ENCODE measurements at regions not wholly inside any gene's neighbourhood (a gene's known extent, or its start where the extent isn't known, plus 50 kb on each side); places are given as distances from the start of the nearest gene placed in this dataset.
A peak's percentile ranks its signal among the peaks of the same experiment; 100 is the strongest.

- TF ChIP-seq GTF2F1 (IDR thresholded peaks at IDR 0.05; ENCODE audit: borderline replicate concordance, low read depth, low read length): no peak
- TF ChIP-seq RAD21 (IDR thresholded peaks at IDR 0.05 in 1 of 2, conservative IDR thresholded peaks at IDR 0.05 in 1 of 2; ENCODE audit: low read depth in 2 of 2, low read length in 2 of 2): no peak; a peak in 1 of 4 replicates
- no peak for TF ChIP-seq RFX5 (IDR thresholded peaks at IDR 0.05; ENCODE audit: borderline replicate concordance, low read depth, low read length)
- no peak for TF ChIP-seq EP300 (IDR thresholded peaks at IDR 0.05; ENCODE audit: borderline replicate concordance in 1 of 2, low read depth in 2 of 2, low read length in 2 of 2)
- TF ChIP-seq SIN3A (conservative IDR thresholded peaks at IDR 0.05 in 1 of 2, IDR thresholded peaks at IDR 0.05 in 1 of 2; ENCODE audit: low read depth in 1 of 2, low read length in 2 of 2): no peak
- no peak for TF ChIP-seq POLR2AphosphoS5 (IDR thresholded peaks at IDR 0.05; ENCODE audit: low read depth, low read length)
- no peak for TF ChIP-seq EZH2 (IDR thresholded peaks at IDR 0.05; ENCODE audit: low read depth, low read length, severe bottlenecking)
- TF ChIP-seq CTCF (IDR thresholded peaks at IDR 0.05; ENCODE audit: control extremely low read depth in 1 of 3, insufficient read depth in 1 of 3, low read depth in 1 of 3, low read length in 3 of 3): peak; percentile 43 to 68 (median 66)
- no peak for TF ChIP-seq POLR2A (IDR thresholded peaks at IDR 0.05; ENCODE audit: control extremely low read depth in 1 of 2, low read depth in 2 of 2, low read length in 2 of 2)
- no peak for TF ChIP-seq SIX5 (IDR thresholded peaks at IDR 0.05; ENCODE audit: low read depth, low read length)
Observed at GRCh38 chr5:133746834-133747233, 134.5 kb upstream of the FSTL4 start.
